Endothelial cell of umbilical vein (primary cell): ENCODE measurements at regions not wholly inside any gene's neighbourhood (a gene's known extent, or its start where the extent isn't known, plus 50 kb on each side); places are given as distances from the start of the nearest gene placed in this dataset.

ENCODE experiments used
- BruUV-seq: library from RNA; stranded (reverse); fragments of 400-500 nt; replicated peaks from 2 replicates; lab custom pipeline; 2021; lab: Mats Ljungman, UMichigan
- CTCF ChIA-PET: fragments of 300-600, 350-600 bp; sonication (Branson Sonifier 250); formaldehyde crosslinking; loops from one replicate; lab custom pipeline; 2021; ENCODE audit warnings: antibody characterized with exemption, inconsistent platforms; lab: Charles Lee
- POLR2A ChIA-PET: fragments of 300-600, 350-600 bp; sonication (Branson Sonifier 250); formaldehyde crosslinking; loops from one replicate; lab custom pipeline; 2021; ENCODE audit warnings: antibody characterized with exemption, inconsistent platforms; lab: Charles Lee
- DNase-seq: peaks from one replicate; pipeline ENCODE4 v3.0.0-alpha.2; 2011; ENCODE audit warnings: low read depth, low spot score
- FAIRE-seq: peaks from 2 replicates; lab custom pipeline; 2011; peaks lifted over from hg19 to GRCh38; lab: Jason Lieb, UNC
- H2AFZ ChIP-seq: 2 replicates; pipeline ENCODE4 v1.6.0; 2012; ENCODE audit warnings: low read depth, low read length, control low read depth, inconsistent platforms
- H3K27ac ChIP-seq: 2 replicates; pipeline ENCODE4 v1.5.1; 2011; ENCODE audit warnings: low read depth, mild to moderate bottlenecking, control low read depth, low read length, moderate library complexity; ENCODE audit not compliant: insufficient read depth
- H3K27me3 ChIP-seq, 2 experiments: 2 replicates each; pipeline versions ENCODE4 v1.6.0 to v1.6.1; 2011; ENCODE audit warnings: low read length in 2 of 2, mixed read lengths in 1 of 2; ENCODE audit not compliant: control insufficient read depth in 2 of 2, insufficient read depth in 2 of 2
- H3K36me3 ChIP-seq, 2 experiments: 2 replicates in 1 of 2; 3 replicates in 1 of 2; pipeline ENCODE4 v1.5.1; 2011; ENCODE audit warnings: low read length in 2 of 2, mild to moderate bottlenecking in 1 of 2, moderate library complexity in 1 of 2; ENCODE audit not compliant: control insufficient read depth in 2 of 2, insufficient read depth in 2 of 2; ENCODE audit errors: extremely low read depth in 1 of 2
- H3K4me1 ChIP-seq: 3 replicates; pipeline ENCODE4 v1.5.1; 2011; ENCODE audit warnings: mild to moderate bottlenecking, low read length; ENCODE audit not compliant: control insufficient read depth, insufficient read depth; ENCODE audit errors: extremely low read depth
- H3K4me2 ChIP-seq: 2 replicates; pipeline ENCODE4 v1.6.1; 2011; ENCODE audit warnings: low read length, control low read depth, mixed read lengths; ENCODE audit not compliant: insufficient read depth
- H3K4me3 ChIP-seq, 3 experiments: fragments of 200-600 bp in 1 of 3; sonication (generic), shearing (Covaris generic) in 1 of 3; replicated peaks in 1 of 3; 2 replicates each; pipeline ENCODE4 v1.5.1; 2011 to 2016; ENCODE audit warnings: control low read depth in 3 of 3, low read length in 3 of 3, mild to moderate bottlenecking in 2 of 3, inconsistent platforms in 1 of 3, low read depth in 1 of 3, moderate library complexity in 1 of 3; ENCODE audit not compliant: insufficient read depth in 1 of 3
- H3K79me2 ChIP-seq: 2 replicates; pipeline ENCODE4 v1.6.0; 2012; ENCODE audit warnings: low read length, inconsistent platforms; ENCODE audit not compliant: control insufficient read depth, insufficient read depth
- H3K9ac ChIP-seq: replicated peaks from 2 replicates; pipeline ENCODE3; 2011; ENCODE audit warnings: low read length, control low read depth; ENCODE audit not compliant: insufficient read depth; ENCODE audit errors: extremely low read depth
- H3K9me1 ChIP-seq: replicated peaks from 3 replicates; pipeline ENCODE4 v1.6.0; 2011; ENCODE audit warnings: mild to moderate bottlenecking, low read length; ENCODE audit not compliant: control insufficient read depth, insufficient read depth; ENCODE audit errors: extremely low read depth
- H3K9me3 ChIP-seq: replicated peaks from 2 replicates; pipeline ENCODE4 v1.5.1; 2012; ENCODE audit warnings: low read length, inconsistent platforms; ENCODE audit not compliant: control insufficient read depth, insufficient read depth
- H4K20me1 ChIP-seq: replicated peaks from 2 replicates; pipeline ENCODE3; 2011; ENCODE audit warnings: mild to moderate bottlenecking, low read length; ENCODE audit not compliant: control insufficient read depth, insufficient read depth; ENCODE audit errors: extremely low read depth
- EZH2 ChIP-seq: IDR thresholded peaks from 2 replicates; pipeline ENCODE4 v1.6.1; 2012; ENCODE audit warnings: borderline replicate concordance, low read depth, mild to moderate bottlenecking, moderate library complexity, low read length, inconsistent platforms; ENCODE audit not compliant: severe bottlenecking
- FOS ChIP-seq: IDR thresholded peaks from 2 replicates; pipeline ENCODE4 v1.6.1; 2011; ENCODE audit warnings: mild to moderate bottlenecking, low read length, moderate library complexity, borderline replicate concordance; ENCODE audit not compliant: insufficient read depth
- GATA2 ChIP-seq: IDR thresholded peaks from 2 replicates; pipeline ENCODE4 v1.7.0; 2011; ENCODE audit warnings: low read depth, mild to moderate bottlenecking, moderate library complexity, mixed read lengths, low read length; ENCODE audit not compliant: insufficient read length, insufficient read depth
- JUN ChIP-seq: IDR thresholded peaks from 2 replicates; pipeline ENCODE4 v1.6.1; 2011; ENCODE audit warnings: borderline replicate concordance, low read depth; ENCODE audit not compliant: insufficient read length, insufficient read depth
- MAX ChIP-seq: IDR thresholded peaks from 2 replicates; pipeline ENCODE4 v1.6.1; 2011; ENCODE audit not compliant: insufficient read depth, insufficient read length
- MYC ChIP-seq: IDR thresholded peaks from one replicate; pipeline ENCODE4 v1.6.1; 2011; ENCODE audit warnings: mild to moderate bottlenecking, low read depth, low read length
- POLR2A ChIP-seq: IDR thresholded peaks from 2 replicates; pipeline ENCODE4 v1.6.1; 2012; ENCODE audit warnings: low read depth, mild to moderate bottlenecking, control low read depth, low read length
- POLR2AphosphoS5 ChIP-seq: IDR thresholded peaks from 2 replicates; pipeline ENCODE4 v1.6.1; 2012; ENCODE audit warnings: low read depth, mild to moderate bottlenecking, control low read depth, low read length, moderate library complexity; ENCODE audit not compliant: insufficient read depth
- dilution Hi-C: fragments of 300-500 bp; cut with MboI; formaldehyde crosslinking; loops from one replicate; pipeline ENCODE4 v1.15.0; 2019; ENCODE audit warnings: low sequenced_read_pairs; ENCODE audit not compliant: extremely low pct_ligation_motif_present
- intact Hi-C: fragments of 100-400 bp; cut with micrococcal nuclease; formaldehyde crosslinking; loops from one replicate; pipeline ENCODE4 v1.10.0; 2022
- TF ChIP-seq, protein P1 (sequence below), 2 donors: IDR thresholded peaks; 1 replicate in 1 of 2; 2 replicates in 1 of 2; pipeline ENCODE4 v1.5.1; 2011; ENCODE audit warnings: low read length in 2 of 2, mild to moderate bottlenecking in 2 of 2, moderate library complexity in 2 of 2, control low read depth in 1 of 2, inconsistent platforms in 1 of 2, low read depth in 1 of 2; ENCODE audit not compliant: insufficient read depth in 1 of 2; ENCODE audit errors: extremely low read depth in 1 of 2

DNA sequence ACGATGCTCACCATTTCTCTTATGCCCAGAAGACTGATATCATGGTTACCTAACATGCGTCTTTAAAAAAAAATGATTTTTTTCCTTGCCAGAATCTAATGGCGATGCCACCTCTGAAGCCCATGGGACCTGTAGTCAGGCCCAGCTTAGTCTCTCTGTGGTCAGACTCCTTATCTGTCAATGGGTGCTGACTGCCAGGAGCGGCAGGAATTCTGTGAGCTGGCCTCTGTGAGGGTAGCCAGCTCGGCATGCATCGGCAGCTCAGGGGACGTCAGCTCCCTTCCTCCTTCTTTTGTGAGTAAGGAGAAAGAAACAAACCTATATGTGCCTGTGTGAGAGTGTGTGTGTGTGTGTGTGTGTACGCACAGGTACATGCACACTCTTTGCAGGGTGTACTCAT is 49.9 kb upstream of the ZRANB1 start:
- intact Hi-C loops (no loop called here), dilution Hi-C loops (no loop called here)
- H2AFZ ChIP-seq = no peak overlapping the region
- no peaks in the 10 kb centered on the region for H3K9me1 ChIP-seq
- no peak overlapping the region for H3K9ac ChIP-seq
- ChIA-PET POLR2A (interaction anchor here (0.7 kb wide), 1 partner anchor 376 kb away, joined by 7 read pairs; no protein-coding TSS in a partner anchor), CTCF (interaction anchor here (1.2 kb wide), 1 partner anchor 14 kb away, joined by 3 read pairs; no protein-coding TSS in a partner anchor)
- no peaks in the 10 kb centered on the region for H3K9me3 ChIP-seq
- H3K27ac ChIP-seq = no peak overlapping the region
- H3K4me2 ChIP-seq = no peak overlapping the region
- H3K4me3 ChIP-seq = no peak overlapping the region
- no peak for DNase-seq
- H3K4me1 ChIP-seq = no peaks in the 10 kb centered on the region
- H3K27me3 ChIP-seq = peaks cover 0 to 4% of the 10 kb centered on the region in 2 experiments
- no peaks in the 10 kb centered on the region for H4K20me1 ChIP-seq
- no peak for TF ChIP-seq MAX
- TF ChIP-seq EZH2 = no peak
- TF ChIP-seq JUN = no peak
- TF ChIP-seq, protein P1, sequence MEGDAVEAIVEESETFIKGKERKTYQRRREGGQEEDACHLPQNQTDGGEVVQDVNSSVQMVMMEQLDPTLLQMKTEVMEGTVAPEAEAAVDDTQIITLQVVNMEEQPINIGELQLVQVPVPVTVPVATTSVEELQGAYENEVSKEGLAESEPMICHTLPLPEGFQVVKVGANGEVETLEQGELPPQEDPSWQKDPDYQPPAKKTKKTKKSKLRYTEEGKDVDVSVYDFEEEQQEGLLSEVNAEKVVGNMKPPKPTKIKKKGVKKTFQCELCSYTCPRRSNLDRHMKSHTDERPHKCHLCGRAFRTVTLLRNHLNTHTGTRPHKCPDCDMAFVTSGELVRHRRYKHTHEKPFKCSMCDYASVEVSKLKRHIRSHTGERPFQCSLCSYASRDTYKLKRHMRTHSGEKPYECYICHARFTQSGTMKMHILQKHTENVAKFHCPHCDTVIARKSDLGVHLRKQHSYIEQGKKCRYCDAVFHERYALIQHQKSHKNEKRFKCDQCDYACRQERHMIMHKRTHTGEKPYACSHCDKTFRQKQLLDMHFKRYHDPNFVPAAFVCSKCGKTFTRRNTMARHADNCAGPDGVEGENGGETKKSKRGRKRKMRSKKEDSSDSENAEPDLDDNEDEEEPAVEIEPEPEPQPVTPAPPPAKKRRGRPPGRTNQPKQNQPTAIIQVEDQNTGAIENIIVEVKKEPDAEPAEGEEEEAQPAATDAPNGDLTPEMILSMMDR (IDR thresholded peaks at IDR 0.05; ENCODE audit: extremely low read depth in 1 of 2, insufficient read depth in 1 of 2, low read depth in 1 of 2, low read length in 2 of 2) = no peak
- no peak for TF ChIP-seq FOS
- no peak for TF ChIP-seq GATA2
- no peak for TF ChIP-seq POLR2AphosphoS5
- TF ChIP-seq POLR2A = no peak
- TF ChIP-seq MYC = no peak
- no peaks in the 10 kb centered on the region for H3K36me3 ChIP-seq
- no peaks in the 10 kb centered on the region for H3K79me2 ChIP-seq
- no peak for FAIRE-seq
- no TSS peak for BruUV-seq
